Pancreas (tissue), 10 donors: ENCODE measurements at regions not wholly inside any gene's neighbourhood (a gene's known extent, or its start where the extent isn't known, plus 50 kb on each side); places are given as distances from the start of the nearest gene placed in this dataset.

Experiments used
- ATAC-seq, 4 donors: fragments of 200-7000 bp; cut with Tn5 transposase; one replicate each; pipeline versions ENCODE4 v1.8.0 to v1.9.1; 2020; ENCODE audit warnings: mild to moderate bottlenecking in 4 of 4, moderate library complexity in 4 of 4
- DNase-seq, 6 donors: peaks; one replicate each; pipeline ENCODE4 v3.0.0-alpha.2; 2020
- FAIRE-seq: peaks from 2 replicates; lab custom pipeline; 2012; peaks lifted over from hg19 to GRCh38; lab: Jason Lieb, UNC
- H3K27ac ChIP-seq, 4 donors: fragments of 200-600 bp; sonication (generic); 1 replicate in 3 of 4; 2 replicates in 1 of 4; pipeline versions ENCODE4 v1.5.0 to v1.8.0; 2020
- H3K27me3 ChIP-seq, 4 donors: fragments of 200-600 bp; one replicate each; pipeline ENCODE4 v1.8.0; 2021
- H3K36me3 ChIP-seq, 3 donors: fragments of 200-600 bp; sonication (generic) in 1 of 3; one replicate each; pipeline versions ENCODE4 v1.5.0 to v1.8.0; 2020 to 2021
- H3K4me1 ChIP-seq, 3 donors: fragments of 200-600 bp; one replicate each; pipeline ENCODE4 v1.8.0; 2021
- H3K4me3 ChIP-seq, 4 donors: fragments of 200-600 bp; sonication (generic) in 2 of 4; one replicate each; pipeline versions ENCODE4 v1.5.0 to v1.8.0; 2020 to 2021
- H3K9me3 ChIP-seq, 4 donors: fragments of 200-600 bp; one replicate each; pipeline ENCODE4 v1.8.0; 2021
- CTCF ChIP-seq, 4 donors: fragments of 200-600 bp; sonication (generic) in 3 of 4; IDR thresholded peaks; one replicate each; pipeline versions ENCODE4 v1.5.0 to v1.8.0; 2021; ENCODE audit warnings: antibody characterized with exemption in 4 of 4
- WGBS, 2 donors: extraction: QIAGEN DNeasy Blood & Tissue Kit; methylation state at CpG; one replicate each; pipeline ENCODE4 v1.1.7; 2013; 5-methylcytosine and 5-hydroxymethylcytosine counted together
- intact Hi-C, 3 donors: fragments of 100-400 bp; cut with DNase I; formaldehyde crosslinking; loops; one replicate each; pipeline versions ENCODE4 v1.11.1 to v1.14.2; 2022
- donor health status: healthy with polysubstance abuse.
- donor health status: DM: no; HTN: no; CAD: no; lungs with moderate emphysema.
- donor health status: DM: no; HTN: no; CAD: no.
- donor health status: control.
- donor health status: control.
- donor health status: Bipolar disorder and iron deficiency.
- donor health status: DM: yes; HTN: yes; CAD: no.
- donor health status: DM: no; HTN: no; CAD: no.
- donor health status: DM: no; HTN: no; CAD: no.
- donor health status: DM: yes; HTN: yes; CAD: no.

GRCh38 chr9:107960916-107961315 is 471.3 kb upstream of the KLF4 start:
- Histone ChIP-seq H3K27ac (no peak overlapping the region), H3K36me3 (no peaks in the 10 kb centered on the region), H3K27me3 (no peaks in the 10 kb centered on the region), H3K4me3 (no peak overlapping the region), H3K4me1 (no peaks in the 10 kb centered on the region), H3K9me3 (no peaks in the 10 kb centered on the region)
- FAIRE-seq = no peak
- no peak for TF ChIP-seq CTCF (IDR thresholded peaks at IDR 0.05)
- DNase-seq = no peak
- 38 to 63% methylated on average over 2 of the region's 2 CpGs for WGBS, 2 donors
- no peak for ATAC-seq
- intact Hi-C loops = no loop called here

GRCh38 chr9:107954312-107954711 is 464.7 kb upstream of the KLF4 start:
- H3K4me1 ChIP-seq = no peaks in the 10 kb centered on the region
- H3K27ac ChIP-seq = no peak overlapping the region
- FAIRE-seq (no peak), ATAC-seq (peak in 2 of 4 donors; percentile 38 to 50), DNase-seq (no peak)
- no peaks in the 10 kb centered on the region for H3K9me3 ChIP-seq
- 85 to 95% methylated on average over 6 of the region's 6 CpGs for WGBS, 2 donors
- H3K27me3 ChIP-seq = no peaks in the 10 kb centered on the region
- intact Hi-C loops = no loop called here
- no peaks in the 10 kb centered on the region for H3K36me3 ChIP-seq
- no peak overlapping the region for H3K4me3 ChIP-seq
- TF ChIP-seq CTCF (IDR thresholded peaks at IDR 0.05) = no peak

- no peak for TF ChIP-seq CTCF (IDR thresholded peaks at IDR 0.05)
- Histone ChIP-seq H3K27me3 (no peaks in the 10 kb centered on the region), H3K4me3 (no peak overlapping the region), H3K4me1 (no peaks in the 10 kb centered on the region), H3K9me3 (no peaks in the 10 kb centered on the region), H3K36me3 (no peaks in the 10 kb centered on the region), H3K27ac (no peak overlapping the region)
- whole genome bisulfite sequencing, 2 donors = 66 to 79% methylated on average over 4 of the region's 4 CpGs
- no peak for FAIRE-seq
- no peak for DNase-seq
- intact Hi-C loops = no loop called here
- no peak for ATAC-seq
Observed at GRCh38 chr9:107953556-107954125, 464.1 kb upstream of the KLF4 start.

GRCh38 chr9:107952773-107953172 is 463.2 kb upstream of the KLF4 start:
- FAIRE-seq (no peak), ATAC-seq (no peak), DNase-seq (no peak)
- intact Hi-C loops = no loop called here
- WGBS, 2 donors = 79 to 90% methylated on average over 1 of the region's 1 CpG
- Histone ChIP-seq H3K4me1 (peaks cover 0 to 8% (median 0%) of the 10 kb centered on the region in 3 donors), H3K4me3 (no peak overlapping the region), H3K27me3 (no peaks in the 10 kb centered on the region), H3K9me3 (no peaks in the 10 kb centered on the region), H3K27ac (no peak overlapping the region), H3K36me3 (no peaks in the 10 kb centered on the region)
- TF ChIP-seq CTCF (IDR thresholded peaks at IDR 0.05) = no peak

- DNase-seq = no peak
- Histone ChIP-seq H3K27ac (no peak overlapping the region), H3K9me3 (no peaks in the 10 kb centered on the region), H3K4me3 (no peak overlapping the region), H3K4me1 (peaks cover 0 to 20% (median 9%) of the 10 kb centered on the region in 3 donors), H3K27me3 (no peaks in the 10 kb centered on the region), H3K36me3 (no peaks in the 10 kb centered on the region)
- ATAC-seq = no peak
- no peak for TF ChIP-seq CTCF (IDR thresholded peaks at IDR 0.05)
- intact Hi-C loops = no loop called here
- no peak for FAIRE-seq
- 86 to 98% methylated on average over 2 of the region's 2 CpGs for WGBS, 2 donors
Observed at GRCh38 chr9:107951511-107951910, 461.9 kb upstream of the KLF4 start.
